HG02623 (cell line): ENCODE measurements at regions not wholly inside any gene's neighbourhood (a gene's known extent, or its start where the extent isn't known, plus 50 kb on each side); places are given as distances from the start of the nearest gene placed in this dataset.
"Not testable (repeated sequence)": the region's sequence is repeated elsewhere in the genome, so short reads cannot be mapped to it uniquely, and the experiment has no call there.

Source experiments
- ATAC-seq: cut with Tn5 transposase; IDR thresholded peaks from one replicate; pipeline ENCODE4 v1.9.1; 2021; ENCODE audit warnings: moderate library complexity; ENCODE audit not compliant: unreplicated experiment

DNA sequence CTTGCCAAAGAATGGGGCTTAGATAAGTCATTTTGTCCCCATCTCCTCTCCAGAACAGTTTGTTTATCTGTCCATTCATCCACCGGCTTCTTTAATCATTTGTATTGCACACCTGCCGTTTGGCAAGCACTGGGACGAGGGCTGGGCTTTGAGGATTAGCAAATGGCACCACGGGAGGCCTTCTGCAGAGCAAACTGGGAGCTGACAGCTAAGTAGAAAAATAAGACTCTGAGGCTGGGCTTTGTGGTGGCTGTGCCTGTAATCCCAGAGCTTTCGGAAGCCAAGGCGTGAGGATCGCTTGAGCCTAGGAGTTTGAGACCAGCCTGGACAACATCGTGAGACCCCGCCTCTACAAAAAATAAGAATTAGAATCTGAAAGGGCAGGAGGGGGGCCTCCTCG is 203.9 kb downstream of the NPIPB11 start:
- not testable (repeated sequence) for ATAC-seq

DNA sequence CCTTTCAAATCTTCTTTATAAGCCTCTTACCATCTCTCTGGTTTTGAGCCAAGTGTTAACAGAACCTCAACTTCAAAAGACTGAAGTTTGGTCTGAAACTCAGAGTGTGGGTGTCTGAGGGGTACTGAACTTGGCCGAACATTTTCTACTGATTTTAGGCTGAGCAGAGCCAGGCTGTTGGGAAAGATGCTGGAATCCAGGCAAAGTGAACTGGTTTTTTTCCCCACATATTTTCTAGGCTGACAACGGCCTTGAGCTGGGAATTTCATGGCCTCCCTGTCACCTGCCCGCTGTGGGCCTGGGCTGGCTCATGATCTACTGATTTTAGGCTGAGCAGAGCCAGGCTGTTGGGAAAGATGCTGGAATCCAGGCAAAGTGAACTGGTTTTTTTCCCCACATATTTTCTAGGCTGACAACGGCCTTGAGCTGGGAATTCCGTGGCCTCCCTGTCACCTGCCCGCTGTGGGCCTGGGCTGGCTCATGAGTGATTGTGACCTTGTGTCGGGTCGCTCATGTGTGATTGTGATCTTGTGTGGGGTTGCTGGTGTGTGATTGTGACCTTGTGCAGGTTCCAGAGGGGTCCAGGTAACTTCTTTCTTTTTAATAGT is 204.4 kb downstream of the NPIPB11 start:
- not testable (repeated sequence) for ATAC-seq

DNA sequence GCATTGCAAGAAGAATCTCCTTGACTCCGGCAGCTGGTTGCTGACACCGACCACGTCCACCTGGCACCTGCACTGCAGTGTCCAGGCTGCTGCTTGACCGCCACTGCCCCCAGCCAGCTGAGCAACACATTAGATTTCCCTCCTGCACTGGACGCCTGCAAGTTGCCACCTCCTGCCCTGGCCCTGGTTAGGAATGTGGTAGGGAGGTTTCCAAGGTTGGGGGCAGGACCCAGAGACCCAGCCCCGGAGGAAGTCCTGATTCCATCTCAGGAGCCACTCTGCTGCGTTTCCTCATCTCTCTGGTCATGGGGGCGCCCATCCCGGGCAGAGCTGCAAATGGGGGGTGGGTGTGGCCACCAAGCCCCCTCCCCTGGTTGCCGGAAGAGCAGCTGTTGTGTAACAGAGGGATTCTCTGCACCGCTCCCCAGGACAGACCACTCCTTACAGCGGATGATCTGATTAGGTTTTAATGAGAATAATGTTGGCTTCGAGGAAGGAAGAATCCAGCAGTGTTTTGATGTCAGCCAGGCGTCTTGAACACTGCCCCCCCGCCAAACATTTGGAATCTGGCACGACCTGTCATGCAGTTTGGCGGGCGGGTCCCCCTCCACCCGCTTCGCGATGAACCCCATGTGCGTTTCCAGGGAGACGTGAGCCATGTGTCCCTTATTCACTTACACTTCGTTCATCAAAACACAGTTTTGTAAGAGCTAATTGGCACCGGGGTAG is 205.1 kb downstream of the NPIPB11 start:
- ATAC-seq, result not testable (repeated sequence)

DNA sequence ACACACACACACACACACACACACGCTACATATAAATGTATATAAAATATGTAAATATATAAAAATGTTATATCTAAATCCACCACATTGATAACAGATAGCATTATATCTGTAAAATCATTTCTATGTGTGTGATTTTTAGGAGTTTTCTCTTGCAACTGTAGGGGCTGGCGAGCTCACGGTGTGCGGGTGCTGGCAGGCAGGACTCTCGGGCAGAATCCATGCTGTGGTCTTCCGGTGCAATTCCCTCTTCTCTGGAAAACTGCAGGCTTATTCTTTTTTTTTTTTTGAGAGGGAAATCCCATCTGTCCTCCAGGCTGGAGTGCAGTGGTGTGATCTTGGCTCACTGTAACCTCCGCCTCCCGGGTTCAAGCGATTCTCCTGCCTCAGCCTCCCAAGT is 205.8 kb downstream of the NPIPB11 start:
- ATAC-seq, result not testable (repeated sequence)

DNA sequence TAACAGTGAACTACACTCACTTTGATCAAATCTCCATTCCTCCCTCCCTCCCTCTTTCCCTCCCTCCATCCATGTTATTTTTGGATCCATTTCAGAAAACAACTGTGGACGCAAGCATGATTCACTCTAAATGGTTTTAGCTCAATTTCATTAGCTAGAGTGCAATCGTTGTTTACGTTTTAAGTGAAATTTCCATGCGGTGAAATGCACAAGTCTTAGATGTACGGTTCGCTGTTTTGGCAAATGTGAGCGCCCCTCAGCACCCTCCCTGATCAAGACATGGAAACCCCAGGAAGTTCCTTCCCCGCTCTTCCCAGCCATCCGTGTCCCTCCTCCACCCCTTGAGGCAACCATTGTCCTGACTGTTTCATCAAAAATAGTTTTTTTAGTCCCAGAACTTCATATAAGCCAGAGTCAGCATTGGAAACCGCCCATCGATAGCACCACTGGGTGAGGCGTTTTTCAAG is 206.3 kb downstream of the NPIPB11 start:
- ATAC-seq, result not testable (repeated sequence)

DNA sequence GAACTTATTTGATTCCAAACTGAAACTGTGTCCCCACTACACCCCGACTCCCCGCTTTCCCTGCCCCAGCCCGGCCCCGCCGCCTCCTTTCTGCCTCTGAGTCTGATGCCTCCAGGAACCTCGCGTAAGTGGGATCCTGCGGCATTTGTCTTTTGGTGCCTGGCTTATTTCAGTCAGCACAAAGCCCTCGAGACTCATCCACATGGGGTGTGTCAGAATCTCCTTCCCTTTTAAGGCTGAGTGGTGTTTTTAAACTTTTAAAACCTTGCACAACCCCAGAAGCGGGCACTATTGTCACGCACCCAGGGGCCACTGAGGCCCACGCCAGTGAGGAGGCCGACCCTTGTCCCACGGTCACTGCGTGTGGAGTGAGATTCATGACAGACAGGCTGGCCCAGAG is 206.9 kb downstream of the NPIPB11 start:
- ATAC-seq, result not testable (repeated sequence)

DNA sequence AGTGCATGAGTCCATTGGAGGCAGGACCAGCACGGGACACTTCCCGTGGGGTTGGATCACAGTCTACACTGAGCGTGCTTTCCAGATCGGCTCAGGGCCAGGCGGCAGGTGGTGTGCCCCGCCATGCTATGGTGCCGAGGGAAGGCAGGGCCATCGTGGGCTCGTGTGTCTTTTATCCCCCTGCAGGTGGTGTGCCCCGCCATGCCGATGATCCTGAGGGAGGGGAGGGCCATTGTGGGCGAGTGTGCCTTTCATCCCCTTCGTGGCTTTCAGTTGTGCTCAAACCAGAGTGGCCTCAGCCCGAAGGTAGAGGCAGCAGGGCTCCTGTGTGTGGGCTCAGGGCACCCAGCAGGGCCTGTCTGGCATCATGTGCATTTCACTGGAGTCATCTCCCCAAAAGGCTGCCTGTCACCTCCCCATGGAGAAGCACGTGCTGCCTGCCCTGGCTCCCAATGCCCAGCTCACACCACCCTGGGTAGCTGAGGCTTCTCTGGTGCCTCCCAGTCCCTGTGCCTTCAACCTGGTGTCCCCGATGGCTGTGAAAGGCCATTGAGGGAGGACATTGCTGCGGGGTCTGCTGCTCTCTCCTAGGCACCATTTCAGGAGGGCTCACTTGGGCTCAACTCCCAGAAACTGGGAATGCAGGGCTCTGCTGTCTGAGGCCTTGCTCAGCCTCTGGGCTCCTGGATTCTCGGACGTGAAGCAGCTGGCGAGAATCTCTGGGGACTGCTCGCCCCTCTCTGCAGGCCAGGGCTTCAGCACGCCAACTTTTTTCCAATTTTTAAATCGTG is 207.6 kb downstream of the NPIPB11 start:
- no peak for ATAC-seq

DNA sequence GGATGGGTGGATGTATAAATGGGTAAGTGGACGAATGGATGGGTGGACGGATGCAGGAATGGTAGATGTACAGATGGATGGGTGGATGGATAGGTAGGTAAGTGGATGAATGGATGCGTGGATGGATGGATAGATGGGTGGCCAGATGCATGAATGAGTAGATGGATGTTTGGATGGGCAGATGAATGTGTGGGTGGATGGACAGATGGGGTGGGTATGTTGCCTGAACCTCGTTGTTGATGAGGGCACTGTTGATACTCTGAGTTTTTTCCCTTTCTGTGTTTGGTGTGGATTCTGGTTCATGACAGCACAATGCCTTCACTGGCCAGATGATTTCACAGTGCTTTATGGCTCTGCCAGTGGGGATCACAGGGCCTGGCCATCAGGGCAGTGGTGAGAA is 208.3 kb downstream of the NPIPB11 start:
- ATAC-seq, result no peak

DNA sequence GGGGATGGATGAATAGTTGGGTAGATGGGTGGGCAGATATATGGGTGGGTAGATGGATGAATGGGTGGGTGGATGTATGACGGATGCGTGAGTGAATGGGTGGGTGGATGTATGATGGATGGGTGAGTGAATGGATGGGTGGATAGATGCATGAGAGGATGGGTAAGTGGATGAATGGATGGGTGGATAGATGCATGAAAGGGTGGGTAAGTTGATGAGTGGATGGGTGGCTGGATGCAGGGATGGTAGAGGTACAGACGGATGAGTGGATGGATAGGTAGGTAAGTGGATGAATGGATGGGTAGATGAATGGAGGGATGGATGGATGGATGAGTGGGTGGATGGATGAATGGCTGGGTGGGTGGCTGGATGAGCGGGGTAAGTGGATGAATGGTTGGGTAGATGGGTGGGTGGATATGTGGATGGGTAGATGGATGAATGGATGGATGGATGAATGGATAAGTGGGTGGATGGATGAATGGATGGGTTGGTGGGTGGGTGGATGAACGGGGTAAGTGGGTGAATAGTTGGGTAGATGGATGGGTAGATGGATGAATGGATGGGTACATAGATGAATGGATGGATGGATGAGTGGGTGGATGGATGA is 208.9 kb downstream of the NPIPB11 start:
- not testable (repeated sequence) for ATAC-seq

DNA sequence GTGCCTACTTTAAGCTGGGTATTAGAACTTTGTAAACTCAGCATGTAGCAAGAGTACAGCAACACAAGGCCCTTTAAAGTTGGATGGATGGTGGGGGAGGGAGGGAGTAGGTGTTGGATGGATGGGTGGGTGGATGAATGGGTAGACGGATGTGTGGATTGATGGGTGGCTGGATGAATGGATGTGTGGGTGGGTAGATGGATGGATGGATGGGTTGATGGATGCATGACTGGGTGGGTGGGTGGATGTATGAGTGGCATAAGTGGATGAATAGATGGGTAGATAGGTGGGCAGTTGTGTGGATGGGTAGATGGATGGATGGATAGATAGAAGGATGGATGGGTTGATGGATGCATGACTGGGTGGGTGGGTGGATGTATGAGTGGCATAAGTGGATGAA is 209.8 kb downstream of the NPIPB11 start:
- not testable (repeated sequence) for ATAC-seq

DNA sequence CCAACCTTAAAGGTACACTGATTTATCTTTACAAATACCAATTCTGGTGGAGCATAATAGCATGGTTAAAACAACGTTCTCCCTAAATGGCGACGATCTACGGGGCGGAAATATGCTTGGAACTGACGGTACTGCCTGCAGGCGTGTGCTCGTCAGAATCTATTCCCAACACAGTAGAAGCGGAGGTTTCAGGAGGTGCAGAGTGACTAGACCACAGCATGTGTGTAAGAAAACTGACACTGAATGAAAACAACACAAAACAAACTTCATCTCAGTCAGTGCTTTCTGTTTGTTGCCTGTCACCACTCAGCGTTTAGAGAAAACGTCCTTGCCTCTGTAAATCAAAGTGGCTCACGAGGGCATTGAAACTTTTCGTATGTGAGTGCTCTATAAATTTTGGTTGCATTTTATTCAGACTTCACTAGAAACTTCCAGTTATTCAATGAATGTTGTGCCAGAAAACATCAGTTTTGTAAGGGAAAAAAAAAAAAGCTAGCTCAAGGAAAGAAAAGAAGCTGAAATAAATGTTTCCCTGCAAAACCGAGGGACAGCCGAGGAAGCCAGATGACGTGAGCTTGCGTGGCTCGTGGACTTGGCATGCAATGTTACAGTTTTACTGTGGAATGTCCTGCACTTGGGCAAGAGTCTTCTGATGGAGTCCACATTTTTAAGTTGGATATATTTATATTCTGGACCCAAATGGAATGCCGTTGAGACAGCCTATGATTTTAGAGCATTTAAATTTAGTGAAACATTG is 210.4 kb downstream of the LAT start:
- not testable (repeated sequence) for ATAC-seq

DNA sequence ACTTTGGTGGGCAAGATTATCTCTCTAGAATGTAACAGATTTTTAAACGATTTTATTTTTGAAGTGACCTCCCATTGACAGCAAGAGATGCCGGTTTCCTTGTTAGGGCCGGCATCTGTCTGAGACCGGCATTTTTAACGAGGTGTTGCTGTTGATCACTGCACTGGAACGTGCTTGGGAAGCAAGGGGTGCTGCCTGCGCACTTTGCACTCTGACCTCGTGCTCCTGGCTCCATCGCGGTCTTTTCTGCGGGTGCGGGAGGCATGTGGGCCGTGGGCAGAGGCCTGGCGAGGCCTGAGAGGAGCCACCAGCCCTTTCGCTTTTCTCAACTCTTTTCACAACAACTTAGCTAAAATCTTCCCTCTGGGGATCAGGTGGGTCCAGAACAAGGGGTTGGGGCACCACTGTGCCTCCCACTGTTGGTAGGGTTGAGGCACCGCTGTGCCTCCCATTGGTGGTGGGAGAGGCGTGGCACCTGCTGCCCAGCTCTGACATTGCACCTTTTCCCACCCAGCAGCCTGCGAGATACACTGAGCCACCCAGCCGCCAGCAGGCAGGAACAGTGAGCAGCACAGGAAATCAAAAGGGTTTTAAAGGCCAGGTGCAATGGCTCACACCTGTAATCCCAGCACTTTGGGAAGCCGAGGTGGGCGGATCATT is 209.5 kb downstream of the LAT start:
- ATAC-seq, result not testable (repeated sequence)

DNA sequence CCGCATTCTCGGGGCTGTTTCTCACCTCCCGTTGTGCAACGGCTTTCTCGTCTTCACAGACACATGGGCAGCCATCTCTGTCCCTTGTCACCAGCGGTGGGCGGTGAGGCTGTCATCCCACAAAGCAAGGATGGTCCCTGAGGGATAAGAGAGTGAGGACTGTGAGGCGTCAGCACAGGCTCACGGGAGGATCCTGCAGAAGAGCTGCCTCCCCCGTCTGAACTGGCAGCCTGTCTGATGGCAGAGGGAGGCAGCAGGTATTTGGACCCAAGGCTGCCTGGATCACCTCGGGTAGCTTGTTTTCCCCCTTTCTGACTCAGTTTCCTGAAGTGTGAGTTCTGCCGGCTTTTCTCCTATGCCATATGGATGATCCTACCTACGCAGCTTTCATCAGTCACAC is 208.8 kb downstream of the LAT start:
- ATAC-seq, result not testable (repeated sequence)

DNA sequence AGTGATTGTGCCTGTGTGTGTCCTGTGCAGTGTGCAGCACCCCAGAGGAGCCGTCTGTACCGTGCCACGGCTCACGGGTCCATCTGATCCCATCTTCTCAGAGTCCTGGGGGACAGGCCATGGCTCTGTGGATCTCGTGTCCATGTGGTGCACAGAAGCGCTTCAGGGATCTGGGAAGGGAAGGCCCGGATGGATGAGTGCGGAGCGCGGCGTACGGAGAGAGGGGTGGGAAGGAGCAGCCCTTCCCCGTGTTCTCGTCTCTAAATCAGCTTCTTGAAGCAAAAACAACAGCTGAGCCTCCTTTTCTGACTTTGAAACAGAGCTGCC is 208.4 kb downstream of the LAT start:
- ATAC-seq, result not testable (repeated sequence)

DNA sequence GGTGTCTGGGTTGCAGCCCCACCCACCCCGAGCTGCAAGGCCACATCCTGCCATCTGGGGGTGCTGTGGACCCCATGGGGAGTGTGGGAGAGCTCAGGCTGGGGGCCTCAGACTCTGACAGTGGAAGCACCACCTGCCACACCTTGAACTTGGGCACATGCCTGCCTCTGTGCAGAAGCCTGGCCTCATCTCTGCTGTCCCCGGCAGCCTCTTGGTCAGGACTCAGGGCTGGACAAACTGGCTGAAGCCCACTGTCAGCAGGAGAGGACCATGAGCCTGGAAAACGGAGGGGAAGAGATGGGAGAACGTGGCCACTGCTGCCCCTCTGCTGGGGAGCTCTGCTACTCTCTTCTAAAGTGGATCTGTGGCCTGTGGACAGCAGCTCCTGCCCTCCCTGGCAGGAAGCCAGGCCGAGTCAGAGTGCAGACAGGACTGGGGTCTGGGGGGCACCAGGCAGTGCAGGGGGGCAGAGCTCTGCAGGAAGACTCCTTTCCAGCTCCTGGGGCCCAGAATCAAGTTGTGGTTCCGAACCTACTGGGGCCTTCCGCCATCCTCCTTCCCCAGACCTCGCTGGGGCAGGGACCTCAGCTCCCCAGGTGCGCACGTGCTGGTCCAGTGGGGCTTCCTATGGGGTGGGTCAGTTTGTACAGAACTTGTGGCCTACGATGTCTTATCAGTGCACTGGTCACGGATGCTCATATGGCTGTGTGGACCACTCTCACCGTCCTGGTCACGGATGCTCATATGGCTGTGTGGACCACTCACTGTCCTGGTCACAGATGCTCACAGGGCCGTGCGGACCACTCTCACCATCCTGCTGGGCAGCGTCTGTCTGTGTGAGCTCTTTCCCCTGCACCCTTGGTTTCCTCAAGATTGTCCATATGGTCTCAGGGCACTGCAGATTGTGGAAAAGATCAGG is 207.7 kb downstream of the LAT start:
- ATAC-seq, result no peak

DNA sequence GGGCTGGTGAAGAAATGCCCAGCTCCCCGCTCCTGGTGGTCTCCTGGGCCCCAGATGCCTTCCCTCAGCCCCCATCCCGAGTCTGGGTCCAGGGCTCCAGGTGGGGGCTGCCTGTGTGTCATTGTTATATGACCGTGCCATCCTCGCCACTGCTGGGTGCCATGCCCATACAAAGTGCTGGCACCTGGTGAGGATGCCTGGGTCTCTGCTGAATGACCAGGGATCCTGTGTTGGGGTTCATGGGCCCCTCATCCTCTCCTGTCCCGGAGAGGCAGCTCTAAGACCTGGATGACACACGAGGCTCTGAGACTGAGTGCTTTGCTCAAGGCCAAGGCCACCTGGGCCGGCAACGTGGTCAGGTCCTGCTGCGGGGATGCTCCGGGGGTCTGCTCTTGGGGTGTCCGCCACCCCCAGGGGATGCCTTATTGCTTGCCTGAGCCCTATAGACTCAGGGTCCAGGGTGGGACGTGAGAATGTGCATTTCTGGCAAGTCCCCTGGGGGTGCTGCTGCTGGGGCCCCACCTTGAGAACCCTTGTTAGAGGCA is 206.9 kb downstream of the LAT start:
- ATAC-seq, result not testable (repeated sequence)

DNA sequence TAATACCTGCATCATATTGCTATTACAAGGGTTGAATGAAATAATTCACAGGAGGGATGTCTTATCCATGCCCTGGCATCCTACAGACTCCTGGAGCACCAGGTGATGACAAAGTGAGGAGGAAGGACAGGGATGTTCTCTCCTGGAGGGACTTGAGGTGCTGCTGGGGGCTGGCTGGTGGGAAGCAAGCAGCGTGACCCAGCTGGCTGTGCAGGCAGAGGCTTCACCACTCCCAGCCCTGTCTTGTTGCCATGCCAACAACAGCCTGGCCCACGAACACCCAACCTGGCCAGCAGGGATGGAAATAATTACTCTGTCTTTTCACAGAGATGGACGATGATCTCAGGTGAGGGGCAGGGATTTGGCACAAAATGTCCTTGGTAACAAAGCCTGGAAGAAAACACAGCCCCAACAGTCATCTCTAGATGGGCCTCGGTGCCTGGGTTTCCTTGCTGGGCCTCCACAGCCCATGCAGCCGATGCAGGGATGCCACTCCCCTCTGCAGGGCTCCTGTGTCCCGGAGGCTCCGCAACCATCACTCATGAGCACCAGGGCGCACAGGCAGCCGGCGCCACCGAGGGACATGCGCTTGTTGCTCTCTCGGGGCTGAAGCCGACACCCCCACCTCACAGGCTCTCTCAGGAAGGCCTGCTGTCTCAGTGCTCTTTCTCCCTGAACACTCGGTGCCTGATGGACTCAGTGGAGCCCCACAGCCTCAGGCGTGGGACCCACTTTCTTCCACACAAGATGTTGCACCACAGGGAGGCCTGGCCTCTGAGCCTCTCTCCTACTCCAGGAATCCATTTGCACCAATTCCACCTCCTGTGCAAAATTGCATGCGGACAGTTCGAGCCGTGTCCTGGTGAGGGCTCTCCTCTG is 205.9 kb downstream of the LAT start:
- ATAC-seq, result not testable (repeated sequence)

DNA sequence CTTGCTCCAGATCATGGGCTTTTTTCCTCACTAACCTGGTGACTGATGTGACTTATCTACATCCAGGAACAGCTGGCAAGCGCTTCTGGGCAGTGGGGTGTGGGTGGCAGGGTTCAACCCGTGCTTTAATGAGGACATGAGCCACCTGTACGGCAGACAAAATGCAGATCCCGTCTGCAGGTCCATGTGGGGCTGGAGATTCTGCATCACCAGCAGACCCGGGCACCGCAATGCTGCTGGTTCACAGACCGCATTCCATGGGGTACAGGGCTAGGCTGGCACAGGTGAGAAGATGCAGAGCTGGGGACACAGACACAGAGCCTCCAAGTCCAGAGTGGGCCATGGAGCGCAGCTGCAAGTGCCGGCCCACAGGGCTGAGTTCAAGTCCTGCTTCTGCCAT is 204.0 kb downstream of the LAT start:
- ATAC-seq, result not testable (repeated sequence)
